HG02642 (cell line): ENCODE measurements at regions not wholly inside any gene's neighbourhood (a gene's known extent, or its start where the extent isn't known, plus 50 kb on each side); places are given as distances from the start of the nearest gene placed in this dataset.

ENCODE experiments used
- ATAC-seq: cut with Tn5 transposase; IDR thresholded peaks from one replicate; pipeline ENCODE4 v1.9.1; 2021; ENCODE audit warnings: mild to moderate bottlenecking; ENCODE audit not compliant: unreplicated experiment, poor library complexity

DNA sequence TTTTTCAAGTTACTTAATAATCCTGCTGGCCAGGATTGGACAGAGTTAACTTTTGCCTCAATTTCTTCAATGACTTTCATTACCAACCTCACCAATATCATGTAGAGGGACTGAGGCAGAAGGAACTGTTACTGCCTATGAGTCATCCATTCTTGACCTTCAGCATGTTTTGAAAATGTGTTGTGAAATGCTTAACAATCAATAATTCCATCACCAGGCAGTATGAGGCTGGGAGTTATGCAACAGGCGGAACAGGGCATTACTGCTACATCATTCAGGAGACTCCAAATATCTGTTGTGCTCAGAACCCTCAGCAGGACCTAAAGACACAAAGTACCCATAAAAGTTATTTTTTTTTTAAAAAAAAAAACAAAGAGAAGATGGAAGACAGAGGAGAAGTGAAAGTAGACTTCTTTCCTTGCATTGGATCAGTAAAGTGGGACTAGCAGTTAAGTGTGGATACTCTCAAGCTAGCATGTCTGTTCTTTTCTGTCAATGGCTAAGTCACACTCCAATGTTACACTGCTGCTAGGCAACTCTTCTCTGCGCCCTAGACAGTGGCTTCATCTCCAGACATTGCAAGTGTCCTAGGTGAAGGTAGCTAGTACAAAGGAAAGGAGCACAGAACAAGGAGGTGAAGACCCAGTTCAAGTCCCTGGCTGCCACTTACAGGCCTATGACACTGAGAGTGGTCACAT lies 184.9 kb upstream of the LPP start:
- ATAC-seq: no peak

DNA sequence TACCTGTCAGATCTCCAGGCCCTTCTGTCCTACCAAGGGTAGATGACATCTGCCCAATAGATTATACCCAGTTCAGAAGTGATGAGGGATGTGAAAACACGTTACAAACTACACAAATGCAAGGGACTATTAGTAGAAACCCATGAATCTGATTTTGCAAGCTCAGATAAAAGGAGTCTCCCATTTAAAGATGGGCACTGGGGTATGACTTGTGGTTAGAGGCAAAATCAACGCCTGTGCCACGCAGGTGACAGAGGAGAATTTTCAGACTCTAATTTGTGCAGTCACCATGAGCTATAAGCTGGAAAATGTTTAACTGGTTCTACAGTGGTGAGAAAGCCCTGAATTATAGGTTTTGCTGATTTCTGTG lies 184.4 kb upstream of the LPP start:
- no peak for ATAC-seq

DNA sequence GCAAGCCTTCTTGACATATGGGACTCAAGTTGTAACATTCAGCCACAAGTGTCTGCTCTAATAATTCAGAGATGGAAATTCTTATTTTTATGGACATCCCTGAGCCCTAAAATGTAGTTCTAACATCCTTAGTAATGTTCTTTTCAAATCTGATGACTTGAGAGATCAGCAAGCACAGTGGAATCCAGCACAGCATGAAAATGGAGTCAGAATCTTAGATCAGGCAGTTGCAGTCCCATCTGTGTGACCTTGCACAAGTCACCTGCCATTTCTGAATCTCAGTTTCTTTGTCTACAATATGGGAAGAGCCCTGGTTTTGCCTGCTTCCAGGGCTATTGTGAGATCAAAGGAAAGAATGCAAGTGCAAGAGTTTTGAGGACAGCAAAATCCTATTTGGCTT lies 183.9 kb upstream of the LPP start:
- no peak for ATAC-seq

DNA sequence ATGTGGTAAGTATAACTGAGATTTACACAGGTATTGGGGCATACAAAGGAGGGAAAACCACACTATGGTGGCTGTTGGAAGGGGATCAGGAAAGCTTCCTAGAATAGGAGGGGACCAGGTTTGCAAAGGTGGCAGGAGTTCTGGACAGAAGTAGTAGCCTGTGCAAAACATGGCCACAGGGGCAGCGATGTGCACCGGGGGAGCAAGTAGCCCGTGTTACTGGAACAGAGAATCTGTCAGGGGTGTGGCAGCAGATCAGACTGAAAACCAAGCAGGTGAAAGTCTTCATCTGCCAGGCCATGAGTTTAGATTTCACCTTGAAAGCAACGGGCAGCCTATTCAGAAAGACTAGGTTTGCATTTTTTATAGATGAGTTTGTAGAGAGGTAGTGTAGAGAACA lies 182.3 kb upstream of the LPP start:
- ATAC-seq: no peak

DNA sequence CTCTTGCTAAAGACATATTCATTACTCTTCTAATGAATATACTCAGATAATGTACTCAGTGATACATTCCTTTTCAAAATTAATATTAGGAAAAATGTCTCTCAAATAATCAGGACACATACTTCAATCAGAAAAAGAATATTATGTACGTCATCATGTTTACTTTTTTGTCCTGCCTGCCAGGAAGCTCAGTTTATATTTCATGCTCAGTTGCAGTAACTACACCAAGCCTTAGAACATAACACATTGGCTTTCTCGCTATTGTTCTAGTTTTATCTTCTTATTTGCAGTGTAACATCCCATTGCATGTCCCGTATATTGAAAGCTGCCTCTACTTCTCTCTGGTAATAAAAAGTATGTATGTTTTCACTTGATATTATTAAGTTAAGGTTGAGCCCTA lies 181.5 kb upstream of the LPP start:
- no peak for ATAC-seq

DNA sequence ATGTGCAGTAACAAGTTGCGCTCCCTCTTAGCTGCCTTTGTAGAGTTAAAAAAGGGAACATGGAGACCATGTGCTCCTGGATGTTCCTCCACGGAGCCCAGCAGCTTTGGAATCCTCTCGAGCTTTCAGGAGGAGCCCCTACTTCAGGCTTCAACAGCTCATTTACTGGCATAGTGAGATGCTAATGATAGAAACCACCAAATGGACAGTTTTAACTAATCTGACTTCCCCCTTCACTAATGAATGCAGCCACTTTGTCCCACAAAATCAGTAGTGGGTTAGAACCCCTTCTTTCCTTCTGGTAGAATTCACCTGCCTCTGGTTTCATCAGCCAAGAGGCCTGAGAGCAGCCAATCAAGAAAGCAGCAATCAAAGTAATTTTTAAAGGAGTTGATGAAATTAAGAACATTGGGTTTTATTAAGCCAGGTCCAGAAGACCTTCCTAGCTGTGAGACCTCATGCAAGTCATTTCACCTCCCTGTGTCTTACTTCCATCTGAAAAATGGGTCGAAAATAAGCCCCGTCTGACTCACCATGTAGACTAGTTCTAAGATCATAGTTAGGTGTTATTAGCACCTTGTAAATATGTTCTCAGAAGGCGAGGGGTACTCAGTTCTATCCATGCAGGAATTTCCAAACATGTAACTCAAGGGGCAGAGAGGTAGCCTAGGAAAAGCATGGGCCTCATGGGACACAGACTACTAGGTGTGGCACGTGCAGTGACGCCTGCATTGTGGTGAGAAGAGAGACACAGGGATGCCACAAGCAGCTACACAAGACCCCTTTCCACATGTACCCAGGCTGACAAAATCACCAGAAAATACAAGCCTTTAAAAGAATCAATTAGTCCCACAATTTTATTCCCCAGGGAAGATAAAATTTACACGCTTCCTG lies 179.7 kb upstream of the LPP start:
- no peak for ATAC-seq

DNA sequence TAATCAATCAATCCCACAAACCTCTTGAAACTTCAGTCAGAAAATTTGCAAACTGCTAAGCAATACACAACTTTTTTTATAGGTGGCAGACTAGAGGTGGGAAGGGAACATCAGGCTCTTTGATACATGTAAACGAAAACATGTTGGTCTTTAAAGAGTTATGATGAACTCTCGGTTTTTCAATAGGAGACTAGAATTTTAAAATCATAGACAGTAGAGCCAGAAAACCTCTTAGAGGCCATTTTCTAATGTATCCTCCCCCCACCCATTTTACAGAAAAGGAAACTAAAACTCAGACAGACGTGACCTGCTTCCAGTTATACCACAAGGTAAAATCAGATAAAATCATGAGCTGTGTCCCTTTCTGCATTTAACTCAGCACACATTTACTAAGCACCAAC lies 179.1 kb upstream of the LPP start:
- ATAC-seq: no peak

DNA sequence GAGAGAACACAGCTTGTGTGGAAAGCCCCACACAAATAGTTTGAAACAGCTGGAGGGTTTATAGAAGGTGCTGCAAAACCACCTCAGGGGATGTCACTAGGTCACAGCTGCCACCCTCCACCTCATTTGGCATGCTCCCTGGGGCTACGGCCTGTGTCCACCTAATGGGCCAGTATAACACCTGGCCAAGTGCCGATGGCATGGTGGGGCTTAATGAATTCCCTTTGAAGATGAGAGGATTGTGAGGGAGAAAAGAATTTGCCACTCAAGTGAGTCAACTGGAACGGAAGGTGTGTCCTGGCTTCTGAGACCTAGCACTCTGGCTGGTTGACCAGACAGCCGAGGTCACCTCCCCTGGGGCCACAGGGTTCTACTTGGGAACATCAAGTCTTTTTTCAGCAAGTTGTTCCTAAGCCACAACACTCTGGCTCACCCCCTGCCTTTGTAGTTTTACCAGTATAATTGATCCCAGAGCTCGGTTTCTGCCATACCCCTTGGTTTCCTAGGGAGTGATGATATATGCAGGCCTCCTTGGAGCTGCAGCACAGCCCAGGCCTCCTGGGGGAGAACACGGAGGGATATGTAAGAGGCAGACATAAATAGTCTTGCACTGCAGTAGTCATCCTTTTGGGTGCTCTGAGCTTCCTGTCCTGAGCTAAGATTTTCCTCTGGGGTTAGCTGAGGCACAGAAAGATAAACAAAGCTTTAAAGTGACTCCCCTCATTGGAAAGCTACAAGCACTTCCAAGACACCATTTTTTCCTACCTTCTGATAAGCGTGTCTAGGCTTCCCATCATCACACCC lies 178.2 kb upstream of the LPP start:
- no peak for ATAC-seq

DNA sequence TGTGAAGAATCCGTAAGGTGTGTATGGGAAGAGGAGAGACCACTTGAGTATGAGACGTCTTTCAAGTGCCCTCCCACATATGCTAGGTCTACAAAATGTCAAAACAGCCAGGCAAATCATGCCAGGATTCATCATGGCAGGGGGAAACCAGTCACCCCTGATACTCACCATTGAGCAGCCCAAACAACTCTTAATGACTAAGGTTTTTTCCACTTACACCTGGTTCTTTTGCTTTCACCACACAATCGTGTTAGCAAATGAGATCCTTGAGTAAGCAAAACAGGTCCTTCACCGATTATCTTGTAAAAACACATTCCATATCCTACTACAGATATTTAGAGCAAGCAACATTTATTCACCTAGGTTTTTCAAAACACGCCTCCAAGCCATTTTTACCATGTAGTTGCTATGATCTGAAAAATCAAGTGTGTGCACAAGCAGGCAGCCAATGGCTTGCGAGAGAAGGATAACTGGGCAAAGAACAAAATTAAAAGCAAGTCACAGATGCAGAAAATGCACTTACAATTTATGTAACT lies 177.5 kb upstream of the LPP start:
- ATAC-seq: no peak

DNA sequence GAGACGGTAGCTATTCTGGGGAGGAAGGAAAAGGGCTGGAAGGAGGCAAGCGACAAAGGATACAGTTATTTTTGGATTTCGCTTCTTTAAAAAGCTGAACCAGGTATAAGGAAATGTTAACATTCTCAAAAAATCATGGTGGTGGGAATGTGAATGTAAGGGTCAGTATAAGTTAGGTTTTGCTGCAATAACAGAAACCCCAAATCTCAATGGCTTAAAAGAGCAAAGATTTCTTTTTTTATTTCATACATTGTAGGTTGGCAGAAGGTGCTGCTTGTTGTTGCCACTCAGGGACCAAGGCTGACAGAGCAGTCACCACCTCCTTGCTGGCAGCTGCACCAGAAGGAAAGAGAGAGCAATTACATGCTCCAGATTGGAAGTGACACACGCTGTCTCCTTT lies 176.3 kb upstream of the LPP start:
- ATAC-seq: no peak

DNA sequence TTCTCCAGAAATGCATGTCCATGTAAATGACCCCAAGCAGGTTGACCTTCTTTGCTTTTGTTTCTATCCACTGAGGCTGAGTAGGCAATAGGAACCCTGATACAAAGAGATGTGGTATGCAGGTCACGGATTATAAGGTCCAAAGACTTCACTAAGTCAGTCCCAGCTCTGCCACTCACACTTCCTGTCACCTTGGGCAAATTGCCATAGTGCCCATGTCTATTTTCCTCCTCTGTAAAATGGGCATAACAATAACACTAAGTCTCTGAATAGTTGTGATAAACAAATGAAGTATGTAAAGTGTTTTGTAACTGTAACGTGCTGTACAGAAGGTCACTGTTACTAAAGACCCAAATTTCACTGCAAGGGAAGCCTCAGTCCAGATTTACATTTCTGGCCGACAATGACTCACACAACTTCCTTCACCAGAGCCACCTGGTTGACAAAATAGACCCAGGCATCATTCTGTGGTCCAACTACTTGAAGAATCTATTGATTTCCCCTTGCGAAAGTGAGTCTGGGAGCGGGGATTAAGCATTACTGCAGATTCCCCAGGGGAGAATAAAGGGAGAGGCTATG lies 175.4 kb upstream of the LPP start:
- ATAC-seq: no peak

DNA sequence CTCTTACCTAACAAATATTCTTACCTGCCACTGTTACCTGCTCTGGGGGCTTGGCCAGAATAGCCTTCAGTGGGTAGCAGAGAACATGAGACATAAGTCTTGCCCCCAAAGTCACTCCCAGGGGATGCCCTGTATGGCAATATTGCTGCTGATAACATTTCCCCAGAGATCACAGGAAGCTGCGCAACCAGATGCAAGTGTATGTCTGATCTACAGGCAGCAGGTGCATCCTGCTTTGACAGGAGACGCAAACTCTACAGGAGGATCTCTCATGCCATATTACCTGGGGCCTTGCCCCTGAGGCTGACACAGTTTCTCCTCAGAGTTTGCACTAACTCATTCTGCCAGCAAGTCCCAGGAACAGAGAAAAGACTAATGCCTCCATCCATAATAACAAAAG lies 174.4 kb upstream of the LPP start:
- ATAC-seq: no peak

DNA sequence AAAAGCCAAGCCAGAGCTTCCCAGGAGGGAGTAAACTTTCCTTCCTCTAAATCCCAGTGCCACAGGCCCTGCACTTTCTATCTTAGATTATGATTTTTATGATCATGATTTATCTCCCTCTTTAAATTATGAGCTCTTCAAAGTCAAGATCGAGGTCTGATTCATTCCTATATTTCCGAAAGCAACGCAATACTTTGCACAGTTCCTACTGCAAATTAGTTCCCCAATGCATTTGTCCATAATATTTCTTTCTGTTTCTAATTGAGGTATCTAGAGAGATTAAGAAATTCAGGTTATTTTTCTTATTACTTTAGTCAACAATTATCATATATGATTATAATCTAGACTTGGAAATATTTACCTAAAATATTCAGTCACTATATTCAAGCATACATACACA lies 173.1 kb upstream of the LPP start:
- ATAC-seq: no peak

DNA sequence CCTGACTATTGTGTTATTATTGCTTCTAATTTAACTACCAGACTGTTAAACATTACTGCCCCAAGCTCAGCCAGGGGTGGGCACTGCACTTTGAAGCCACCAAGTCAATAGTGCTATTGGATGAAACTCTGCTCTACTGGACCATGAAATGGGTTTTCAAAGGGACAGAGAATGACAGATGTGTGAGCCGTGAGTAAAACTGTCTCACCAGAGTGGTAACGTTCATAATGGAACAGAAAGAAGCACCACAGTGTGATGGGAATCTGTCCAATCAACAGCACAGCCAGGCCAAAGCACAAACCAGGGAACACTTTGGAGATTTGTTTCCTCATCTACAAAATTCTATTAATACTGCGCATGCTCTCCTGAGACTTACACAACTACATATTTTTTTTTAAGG lies 171.8 kb upstream of the LPP start:
- ATAC-seq: no peak

DNA sequence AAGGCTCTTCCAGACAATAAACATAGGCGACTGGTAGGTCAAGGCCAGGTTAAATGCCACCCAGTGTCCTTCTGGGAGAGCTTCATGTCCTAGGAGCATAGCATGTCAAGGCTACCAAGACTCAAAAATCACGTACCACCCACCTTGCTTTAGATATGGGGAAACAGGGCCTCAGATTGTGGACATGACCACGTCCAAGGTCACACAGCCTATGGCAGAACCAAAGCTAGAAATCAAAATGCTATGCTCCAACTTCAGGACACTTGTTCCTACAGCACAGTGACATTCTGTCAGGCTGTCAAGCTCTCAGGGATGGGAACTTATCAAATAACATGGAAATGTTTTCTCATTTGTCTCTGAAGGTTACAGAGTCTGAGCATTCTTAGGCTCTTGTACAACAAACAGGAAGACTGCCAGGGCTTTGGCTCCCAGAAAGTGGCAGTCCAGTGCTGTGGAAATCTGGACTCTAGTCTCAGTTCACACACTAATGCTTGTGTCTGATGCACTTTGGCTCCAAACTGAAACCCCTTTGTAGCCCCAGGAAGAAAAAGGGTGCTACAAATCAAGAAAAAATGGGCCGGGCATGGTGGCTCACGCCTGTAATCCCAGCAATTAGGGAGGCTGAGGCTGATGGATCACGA lies 170.4 kb upstream of the LPP start:
- ATAC-seq: no peak

DNA sequence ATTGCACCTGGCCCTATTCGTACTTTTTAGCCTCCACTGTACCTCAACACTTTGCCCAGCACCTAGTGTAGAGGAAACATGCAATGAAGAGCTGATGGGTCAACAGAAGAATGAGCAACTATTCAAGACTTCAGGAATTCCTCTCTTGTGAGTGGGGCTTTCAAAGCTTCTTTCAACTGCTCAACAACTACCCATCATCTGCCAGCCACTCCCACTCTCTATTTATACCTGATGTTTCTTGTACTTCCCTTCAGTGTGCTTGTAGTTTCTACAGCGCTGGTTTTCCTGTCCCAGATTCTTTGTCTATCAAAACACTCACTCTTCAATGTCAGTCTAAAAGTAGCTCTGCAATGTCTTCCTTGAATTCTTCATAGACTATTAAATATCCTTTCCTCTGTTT lies 168.3 kb upstream of the LPP start:
- no peak for ATAC-seq

DNA sequence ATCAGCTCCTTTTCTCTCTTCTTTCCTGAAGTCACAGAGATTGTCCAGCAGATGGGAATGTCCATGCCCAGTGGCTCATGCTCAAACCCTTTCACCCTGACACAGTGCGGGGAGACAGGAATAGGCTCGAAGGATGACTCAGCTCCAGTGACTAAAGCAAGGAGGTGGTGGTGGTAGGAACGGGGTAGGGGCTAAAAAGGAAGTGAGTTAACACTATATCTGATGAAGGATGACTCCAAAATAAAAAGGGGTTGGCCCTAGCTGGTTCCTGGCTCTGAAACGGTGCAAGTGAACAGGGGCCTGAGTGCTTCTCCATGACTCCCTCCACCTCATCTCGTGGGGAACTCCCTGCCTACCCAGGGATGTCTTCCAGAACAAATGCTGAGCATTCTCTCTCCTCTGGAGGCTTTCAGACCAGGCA lies 167.4 kb upstream of the LPP start:
- no peak for ATAC-seq

DNA sequence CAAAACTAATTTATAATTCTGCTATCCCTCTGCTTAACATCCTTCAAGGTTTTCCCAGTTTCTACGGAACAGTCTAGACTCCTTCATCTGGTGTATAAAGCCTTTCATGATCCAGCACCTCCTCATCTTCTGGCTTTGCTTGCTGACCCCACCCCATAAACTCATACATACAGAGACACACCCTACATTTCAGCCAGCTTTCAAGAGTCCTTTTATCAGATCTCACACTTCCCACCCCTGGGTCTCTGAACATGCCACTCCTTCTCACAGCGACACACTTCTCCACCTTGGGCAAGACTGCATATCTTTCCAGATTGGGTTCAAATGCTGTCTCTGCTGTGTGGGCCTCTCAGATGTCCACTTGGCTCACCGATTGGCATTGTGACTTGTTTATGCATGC lies 166.8 kb upstream of the LPP start:
- no peak for ATAC-seq

DNA sequence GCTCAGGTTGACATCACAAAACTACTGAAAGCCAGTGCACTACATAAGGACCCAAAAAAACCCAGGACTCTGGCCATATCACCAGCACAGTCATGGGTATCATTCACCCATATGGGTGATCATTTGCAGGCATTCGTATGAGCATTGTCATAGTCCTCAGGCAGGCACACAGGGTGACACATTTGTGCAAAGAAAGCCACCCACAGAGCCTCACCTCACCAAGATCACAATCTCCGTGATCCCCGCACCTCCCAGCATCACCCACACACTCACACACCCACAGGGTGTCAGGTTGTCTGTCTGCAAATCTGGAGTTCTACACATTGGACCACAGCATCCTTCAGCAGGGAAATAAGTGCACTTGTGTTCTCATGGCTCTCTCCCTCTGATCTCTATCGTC lies 166.0 kb upstream of the LPP start:
- no peak for ATAC-seq

DNA sequence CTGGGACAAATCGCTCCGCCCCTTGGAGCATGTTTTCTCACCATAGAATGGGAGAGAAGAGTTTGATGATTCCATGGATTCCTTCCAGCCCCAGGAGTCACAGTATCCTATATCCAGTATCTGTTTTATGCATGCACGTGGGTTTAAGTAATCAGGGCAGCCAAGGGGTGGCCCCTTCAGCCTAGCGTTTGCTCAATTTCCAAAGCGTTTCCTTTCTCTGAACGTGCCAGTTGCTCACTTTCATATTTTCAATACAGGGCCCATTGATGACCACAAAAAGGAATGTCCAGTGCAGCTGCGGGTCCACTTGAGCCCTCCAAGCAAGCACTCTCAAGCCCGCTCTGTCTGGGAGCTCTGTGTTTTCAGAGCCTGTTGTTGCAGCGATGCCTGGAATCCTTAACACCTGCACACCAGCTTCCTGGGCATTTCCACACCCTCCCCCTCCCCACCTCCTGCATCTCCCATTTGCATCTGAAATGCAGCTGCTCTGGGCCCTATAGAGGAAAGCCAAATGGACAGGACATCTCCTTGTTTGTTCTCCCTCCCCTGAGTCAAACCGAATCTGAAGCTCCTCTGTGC lies 164.3 kb upstream of the LPP start:
- ATAC-seq: no peak
